ENCODE measurements at regions not wholly inside any gene's neighbourhood (a gene's known extent, or its start where the extent isn't known, plus 50 kb on each side); places are given as distances from the start of the nearest gene placed in this dataset.
"Not testable (repeated sequence)": the region's sequence is repeated elsewhere in the genome, so short reads cannot be mapped to it uniquely, and the experiment has no call there.

DNA sequence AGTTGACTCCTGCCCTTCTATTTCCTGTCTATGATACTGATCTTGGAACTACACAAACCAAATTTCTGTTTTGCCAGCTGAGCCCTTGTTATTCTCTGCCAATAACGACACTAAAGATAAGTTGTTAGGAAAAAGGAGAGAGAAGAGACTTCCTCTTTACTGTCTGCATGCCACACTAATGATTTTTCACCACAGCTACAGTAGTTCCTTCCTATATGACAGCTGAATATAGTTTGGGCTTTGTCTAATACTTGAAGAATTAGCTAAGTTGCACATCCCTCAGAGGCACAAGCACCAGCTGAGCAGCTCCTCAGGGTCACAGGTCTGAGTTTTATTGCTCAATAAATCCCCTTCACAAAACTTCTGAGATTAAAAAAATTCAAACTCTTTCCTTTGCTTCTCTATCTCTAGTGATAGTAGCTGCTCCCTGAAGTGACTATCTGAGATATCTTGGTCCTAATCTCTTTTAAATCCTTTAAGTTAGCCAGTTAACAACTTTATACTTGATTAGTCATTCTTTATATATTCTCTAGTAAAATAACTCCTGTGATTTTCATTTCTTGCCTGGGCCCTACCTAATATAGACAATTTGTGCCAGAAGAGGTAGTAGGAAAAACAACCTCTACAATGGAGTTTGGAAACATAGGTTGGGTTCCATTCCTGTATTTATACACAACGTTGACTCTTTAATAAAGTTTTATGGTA, 253.0 kb upstream of the CNTNAP5 start:
- no peaks in the 10 kb centered on the region for H3K9me3 ChIP-seq (ENCODE audit: insufficient read depth, low read length)
- H3K36me3 ChIP-seq (ENCODE audit: insufficient read depth, insufficient read length, low read length), result no peaks in the 10 kb centered on the region
- H3K27me3 ChIP-seq (ENCODE audit: insufficient read depth, insufficient read length), result no peaks in the 10 kb centered on the region
- DNase-seq (ENCODE audit: low read depth, low spot score), result no peak
- H3K4me1 ChIP-seq (ENCODE audit: insufficient read depth, insufficient read length), result no peaks in the 10 kb centered on the region
- no peak for TF ChIP-seq ZNF274 (IDR thresholded peaks at IDR 0.05; ENCODE audit: low read depth, low read length)
- no peak for TF ChIP-seq YY1 (IDR thresholded peaks at IDR 0.05; ENCODE audit: insufficient read depth, insufficient read length)
- no peak overlapping the region for H3K9ac ChIP-seq (ENCODE audit: insufficient read length, low read depth)
- no peak overlapping the region for H3K4me3 ChIP-seq (ENCODE audit: insufficient read length, low read depth)

DNA sequence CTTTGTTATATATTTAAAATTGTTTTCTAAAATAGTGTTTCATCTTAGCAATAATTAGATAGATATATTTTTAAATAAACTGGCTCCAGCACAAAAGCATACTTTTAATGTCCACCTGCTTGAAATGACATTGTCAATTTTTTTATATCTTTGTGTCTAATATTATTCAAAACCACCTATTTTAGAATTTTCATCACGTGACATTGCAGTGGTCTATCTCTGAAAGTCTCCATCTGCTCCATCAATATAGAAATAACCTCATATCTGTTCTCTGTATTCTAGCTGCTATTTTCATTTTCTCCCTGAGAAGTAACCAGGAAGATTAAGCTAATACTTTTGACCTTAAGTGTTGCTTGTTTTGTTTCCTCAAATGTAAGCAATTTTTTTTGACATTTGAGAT, 248.0 kb upstream of the CNTNAP5 start:
- TF ChIP-seq SUZ12 (IDR thresholded peaks at IDR 0.05; ENCODE audit: extremely low read depth, insufficient read depth, insufficient read length) (no peak), ZNF274 (IDR thresholded peaks at IDR 0.05; ENCODE audit: low read depth, low read length) (no peak), YY1 (IDR thresholded peaks at IDR 0.05; ENCODE audit: insufficient read depth, insufficient read length) (no peak)

DNA sequence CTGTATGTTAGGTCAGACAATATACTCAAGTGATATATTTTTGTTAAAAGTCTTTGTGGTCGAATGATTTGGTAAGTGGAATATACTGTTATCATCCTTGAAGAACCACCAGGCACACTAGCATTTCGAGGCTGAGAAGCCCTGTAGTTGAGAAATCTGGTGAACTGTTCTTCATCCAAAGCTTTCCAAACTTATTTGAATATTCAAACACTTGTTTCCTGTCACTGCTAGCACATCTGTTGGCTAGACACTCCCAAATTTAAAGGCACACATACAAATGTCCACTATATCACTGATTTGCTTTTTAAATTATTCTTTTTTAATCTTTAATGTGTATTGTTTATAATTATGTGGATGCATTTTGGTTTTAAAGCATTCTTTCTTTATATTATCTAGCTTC, 241.9 kb upstream of the CNTNAP5 start:
- Histone ChIP-seq H3K4me3 (ENCODE audit: insufficient read length, low read depth) (no peak overlapping the region), H3K4me1 (ENCODE audit: insufficient read depth, insufficient read length) (no peaks in the 10 kb centered on the region), H3K9me3 (ENCODE audit: insufficient read depth, low read length) (no peaks in the 10 kb centered on the region), H3K36me3 (ENCODE audit: insufficient read depth, insufficient read length, low read length) (no peaks in the 10 kb centered on the region), H3K9ac (ENCODE audit: insufficient read length, low read depth) (no peak overlapping the region), H3K27me3 (ENCODE audit: insufficient read depth, insufficient read length) (no peaks in the 10 kb centered on the region)
- no peak for DNase-seq (ENCODE audit: low read depth, low spot score)
- TF ChIP-seq ZNF274 (IDR thresholded peaks at IDR 0.05; ENCODE audit: low read depth, low read length) (no peak), YY1 (IDR thresholded peaks at IDR 0.05; ENCODE audit: insufficient read depth, insufficient read length) (no peak), SUZ12 (IDR thresholded peaks at IDR 0.05; ENCODE audit: extremely low read depth, insufficient read depth, insufficient read length) (no peak)

More for the DNA sequence above, 248.0 kb upstream of the CNTNAP5 start:
- no peak overlapping the region for H3K4me3 ChIP-seq (ENCODE audit: insufficient read length, low read depth)
- H3K9ac ChIP-seq (ENCODE audit: insufficient read length, low read depth), result no peak overlapping the region
- no peaks in the 10 kb centered on the region for H3K36me3 ChIP-seq (ENCODE audit: insufficient read depth, insufficient read length, low read length)
- no peak for DNase-seq (ENCODE audit: low read depth, low spot score)
- no peaks in the 10 kb centered on the region for H3K9me3 ChIP-seq (ENCODE audit: insufficient read depth, low read length)
- H3K27me3 ChIP-seq (ENCODE audit: insufficient read depth, insufficient read length), result no peaks in the 10 kb centered on the region
- H3K4me1 ChIP-seq (ENCODE audit: insufficient read depth, insufficient read length), result no peaks in the 10 kb centered on the region

DNA sequence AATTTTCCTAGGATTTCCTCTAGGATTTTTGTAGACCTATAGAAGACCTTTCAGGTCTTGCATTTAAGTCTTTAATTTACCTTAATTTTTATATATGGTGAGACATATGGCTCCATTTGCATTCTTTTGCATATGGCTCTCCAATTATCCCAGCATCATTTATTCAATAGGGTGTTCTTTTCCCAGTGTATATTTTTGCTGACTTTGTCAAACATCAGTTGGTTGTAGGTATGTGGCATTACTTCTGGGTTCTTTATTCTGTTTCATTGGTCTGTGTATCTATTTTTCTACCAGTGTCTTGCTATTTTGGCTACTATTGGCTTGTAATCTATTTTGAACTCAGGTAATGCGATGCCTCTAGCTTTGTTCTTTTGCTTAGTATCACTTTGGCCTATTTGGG, 239.8 kb upstream of the CNTNAP5 start:
- Histone ChIP-seq H3K27me3 (ENCODE audit: insufficient read depth, insufficient read length) (no peaks in the 10 kb centered on the region), H3K9ac (ENCODE audit: insufficient read length, low read depth) (no peak overlapping the region), H3K36me3 (ENCODE audit: insufficient read depth, insufficient read length, low read length) (no peaks in the 10 kb centered on the region), H3K4me3 (ENCODE audit: insufficient read length, low read depth) (no peak overlapping the region), H3K9me3 (ENCODE audit: insufficient read depth, low read length) (no peaks in the 10 kb centered on the region), H3K4me1 (ENCODE audit: insufficient read depth, insufficient read length) (no peaks in the 10 kb centered on the region)
- no peak for DNase-seq (ENCODE audit: low read depth, low spot score)
- TF ChIP-seq SUZ12 (IDR thresholded peaks at IDR 0.05; ENCODE audit: extremely low read depth, insufficient read depth, insufficient read length) (no peak), YY1 (IDR thresholded peaks at IDR 0.05; ENCODE audit: insufficient read depth, insufficient read length) (no peak), ZNF274 (IDR thresholded peaks at IDR 0.05; ENCODE audit: low read depth, low read length) (no peak)

DNA sequence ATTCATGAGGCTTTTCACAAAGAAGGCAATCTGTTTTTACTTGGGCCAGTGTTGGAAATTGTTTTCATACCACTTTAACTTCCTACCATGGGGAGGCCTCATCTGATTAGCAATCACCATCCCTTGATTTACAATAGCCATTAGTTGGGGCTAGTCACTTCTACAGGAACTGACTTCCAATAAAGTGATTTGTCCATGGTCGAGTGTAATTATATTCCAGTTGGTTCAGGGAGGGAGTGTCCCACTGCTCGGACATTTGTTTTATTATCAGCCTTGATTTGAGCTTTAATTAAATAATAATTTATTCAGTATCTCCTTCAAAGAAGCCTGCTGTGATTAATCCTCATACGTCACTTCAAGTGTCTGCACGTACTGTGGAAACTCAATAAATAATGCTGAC, 233.9 kb upstream of the CNTNAP5 start:
- no peaks in the 10 kb centered on the region for H3K36me3 ChIP-seq (ENCODE audit: insufficient read depth, insufficient read length, low read length)
- no peaks in the 10 kb centered on the region for H3K4me1 ChIP-seq (ENCODE audit: insufficient read depth, insufficient read length)
- DNase-seq (ENCODE audit: low read depth, low spot score), result no peak
- no peaks in the 10 kb centered on the region for H3K27me3 ChIP-seq (ENCODE audit: insufficient read depth, insufficient read length)
- H3K4me3 ChIP-seq (ENCODE audit: insufficient read length, low read depth), result no peak overlapping the region
- no peaks in the 10 kb centered on the region for H3K9me3 ChIP-seq (ENCODE audit: insufficient read depth, low read length)
- TF ChIP-seq ZNF274 (IDR thresholded peaks at IDR 0.05; ENCODE audit: low read depth, low read length), result no peak
- no peak for TF ChIP-seq YY1 (IDR thresholded peaks at IDR 0.05; ENCODE audit: insufficient read depth, insufficient read length)
- TF ChIP-seq SUZ12 (IDR thresholded peaks at IDR 0.05; ENCODE audit: extremely low read depth, insufficient read depth, insufficient read length), result no peak
- H3K9ac ChIP-seq (ENCODE audit: insufficient read length, low read depth), result no peak overlapping the region

DNA sequence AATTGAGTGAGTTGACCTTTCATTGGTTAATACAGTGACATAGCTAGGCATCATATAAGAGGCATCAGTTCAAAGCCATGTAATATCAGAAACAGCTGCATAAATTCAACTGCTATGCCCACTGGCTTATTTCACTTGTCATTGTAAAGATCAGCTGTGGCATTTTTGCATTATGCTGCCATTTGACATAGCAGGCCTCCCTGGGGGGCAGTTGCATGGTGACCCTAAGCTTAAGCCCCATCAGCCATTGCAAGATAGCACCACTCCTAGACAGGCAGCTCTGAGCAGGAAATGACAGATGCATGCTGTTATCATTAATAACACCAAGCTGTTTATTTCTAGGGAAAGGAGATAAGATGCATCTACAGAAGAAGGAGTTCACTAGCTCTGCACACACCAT, 233.4 kb upstream of the CNTNAP5 start:
- TF ChIP-seq SUZ12 (IDR thresholded peaks at IDR 0.05; ENCODE audit: extremely low read depth, insufficient read depth, insufficient read length) (no peak), ZNF274 (IDR thresholded peaks at IDR 0.05; ENCODE audit: low read depth, low read length) (no peak), YY1 (IDR thresholded peaks at IDR 0.05; ENCODE audit: insufficient read depth, insufficient read length) (no peak)
- H3K9me3 ChIP-seq (ENCODE audit: insufficient read depth, low read length), result no peaks in the 10 kb centered on the region
- no peak for DNase-seq (ENCODE audit: low read depth, low spot score)

DNA sequence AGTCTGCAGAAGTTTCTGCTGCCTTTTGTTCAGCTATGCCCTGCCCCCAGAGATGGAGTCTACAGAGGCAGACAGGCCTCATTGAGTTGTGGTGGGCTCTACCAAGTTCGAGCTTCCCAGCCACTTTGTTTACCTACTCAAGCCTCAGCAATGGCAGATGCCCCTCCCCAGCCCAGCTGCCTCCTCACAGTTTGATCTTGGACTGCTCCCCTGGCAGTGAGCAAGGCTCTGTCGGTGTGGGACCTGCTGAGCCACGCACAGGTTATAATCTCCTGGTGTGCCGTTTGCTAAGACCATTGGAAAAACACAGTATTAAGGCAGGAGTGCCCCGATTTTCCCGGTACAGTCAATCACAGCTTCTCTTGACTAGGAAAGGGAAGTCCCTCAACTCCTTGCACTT, 221.0 kb upstream of the CNTNAP5 start:
- not testable (repeated sequence) for H3K9ac ChIP-seq (ENCODE audit: insufficient read length, low read depth); H3K4me3 ChIP-seq (ENCODE audit: insufficient read length, low read depth); H3K4me1 ChIP-seq (ENCODE audit: insufficient read depth, insufficient read length); H3K9me3 ChIP-seq (ENCODE audit: insufficient read depth, low read length); H3K36me3 ChIP-seq (ENCODE audit: insufficient read depth, insufficient read length, low read length); H3K27me3 ChIP-seq (ENCODE audit: insufficient read depth, insufficient read length); DNase-seq (ENCODE audit: low read depth, low spot score)

More for the DNA sequence above, 233.4 kb upstream of the CNTNAP5 start:
- H3K4me3 ChIP-seq (ENCODE audit: insufficient read length, low read depth), result no peak overlapping the region
- no peaks in the 10 kb centered on the region for H3K27me3 ChIP-seq (ENCODE audit: insufficient read depth, insufficient read length)
- H3K36me3 ChIP-seq (ENCODE audit: insufficient read depth, insufficient read length, low read length), result no peaks in the 10 kb centered on the region
- H3K9ac ChIP-seq (ENCODE audit: insufficient read length, low read depth), result no peak overlapping the region
- H3K4me1 ChIP-seq (ENCODE audit: insufficient read depth, insufficient read length), result no peaks in the 10 kb centered on the region

DNA sequence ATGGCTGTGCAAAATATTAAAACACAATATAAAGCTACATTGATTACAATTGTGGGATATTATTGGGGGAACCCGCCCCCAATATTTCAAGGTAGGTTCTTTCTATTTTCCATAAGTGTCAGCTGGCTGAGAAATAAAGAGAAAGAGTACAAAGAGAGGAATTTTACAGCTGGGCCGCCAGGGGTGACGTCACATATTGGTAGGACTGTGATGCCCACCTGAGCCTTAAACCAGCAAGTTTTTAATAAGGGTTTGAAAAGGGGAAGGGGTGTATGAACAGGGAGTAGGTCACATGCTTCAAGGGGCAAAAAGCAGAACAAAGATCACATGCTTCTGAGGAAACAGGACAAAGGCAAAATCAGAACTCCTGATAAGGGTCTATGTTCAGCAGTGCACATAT, 219.3 kb upstream of the CNTNAP5 start:
- H3K4me3 ChIP-seq (ENCODE audit: insufficient read length, low read depth); H3K36me3 ChIP-seq (ENCODE audit: insufficient read depth, insufficient read length, low read length); H3K9ac ChIP-seq (ENCODE audit: insufficient read length, low read depth); H3K4me1 ChIP-seq (ENCODE audit: insufficient read depth, insufficient read length); DNase-seq (ENCODE audit: low read depth, low spot score); H3K9me3 ChIP-seq (ENCODE audit: insufficient read depth, low read length); H3K27me3 ChIP-seq (ENCODE audit: insufficient read depth, insufficient read length): not testable (repeated sequence)
